ENCODE measurements at regions not wholly inside any gene's neighbourhood (a gene's known extent, or its start where the extent isn't known, plus 50 kb on each side); places are given as distances from the start of the nearest gene placed in this dataset.

DNA sequence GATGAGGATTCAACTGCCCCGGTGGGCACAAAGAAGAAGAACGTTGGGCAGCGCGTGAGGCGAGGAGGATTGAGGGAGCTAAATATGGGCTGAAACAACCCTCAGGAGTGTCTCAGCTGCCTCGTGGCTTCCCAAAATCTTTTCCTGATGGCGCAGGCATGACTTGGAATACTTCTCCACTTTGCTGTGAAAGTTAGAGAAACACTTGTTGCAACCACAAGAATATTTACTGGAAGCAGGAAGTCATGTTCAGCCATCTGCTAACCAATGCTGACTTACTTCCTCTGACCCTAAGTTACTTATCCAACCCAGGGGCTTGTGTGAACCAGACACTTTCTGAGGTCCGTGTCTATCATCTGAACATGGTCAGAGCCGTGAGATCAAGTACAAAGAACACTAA, 148.8 kb downstream of the ARL4C start:
- no peaks in the 10 kb centered on the region for H3K36me3 ChIP-seq
- no peak for TF ChIP-seq CTCF (IDR thresholded peaks at IDR 0.05)
- peak in 2 of 4 donors; percentile 43 to 57 for ATAC-seq
- H3K4me3 ChIP-seq, result no peak overlapping the region
- no peak overlapping the region for H3K27ac ChIP-seq
- no peaks in the 10 kb centered on the region for H3K9me3 ChIP-seq
- no peaks in the 10 kb centered on the region for H3K27me3 ChIP-seq
- intact Hi-C loops (cut with DNase I), result no loop called here
- WGBS, 2 donors, result 78 to 79% methylated on average over 9 of the region's 9 CpGs
- FAIRE-seq, result no peak
- no peak for DNase-seq
- no peaks in the 10 kb centered on the region for H3K4me1 ChIP-seq

DNA sequence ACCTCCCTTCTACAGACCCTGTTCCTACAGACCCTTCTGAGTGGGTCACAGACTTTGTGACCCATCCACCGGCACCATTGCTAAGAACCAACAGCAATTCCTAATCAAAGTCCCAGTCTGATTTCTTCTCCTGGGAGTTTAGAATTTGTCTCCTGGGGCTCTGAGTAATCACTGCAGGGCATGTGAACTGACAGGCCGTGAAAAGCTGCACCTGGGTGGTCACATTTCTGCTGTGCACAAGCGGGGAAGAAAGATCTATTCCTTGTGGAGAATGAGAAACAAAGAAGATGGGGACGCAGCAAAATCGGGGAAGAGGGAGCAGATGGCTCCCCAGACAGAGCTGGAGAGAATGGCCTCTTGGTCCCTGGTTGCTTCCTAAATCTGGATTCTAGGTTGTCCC, 151.0 kb downstream of the ARL4C start:
- DNase-seq, result no peak
- H3K36me3 ChIP-seq, result no peaks in the 10 kb centered on the region
- ATAC-seq, result no peak
- H3K27ac ChIP-seq, result no peak overlapping the region
- no peak for TF ChIP-seq CTCF (IDR thresholded peaks at IDR 0.05)
- FAIRE-seq, result no peak
- H3K27me3 ChIP-seq, result no peaks in the 10 kb centered on the region
- no peaks in the 10 kb centered on the region for H3K4me1 ChIP-seq
- H3K9me3 ChIP-seq, result no peaks in the 10 kb centered on the region
- intact Hi-C loops (cut with DNase I), result no loop called here
- 81 to 88% methylated on average over 5 of the region's 5 CpGs for WGBS, 2 donors
- no peak overlapping the region for H3K4me3 ChIP-seq

- intact Hi-C loops (cut with DNase I), result no loop called here
- no peaks in the 10 kb centered on the region for H3K9me3 ChIP-seq
- H3K4me3 ChIP-seq, result no peak overlapping the region
- WGBS, 2 donors, result 76 to 78% methylated on average over 2 of the region's 2 CpGs
- H3K36me3 ChIP-seq, result no peaks in the 10 kb centered on the region
- DNase-seq (no peak), FAIRE-seq (no peak), ATAC-seq (no peak)
- TF ChIP-seq CTCF (IDR thresholded peaks at IDR 0.05), result no peak
- H3K27ac ChIP-seq, result no peak overlapping the region
- no peaks in the 10 kb centered on the region for H3K4me1 ChIP-seq
- no peaks in the 10 kb centered on the region for H3K27me3 ChIP-seq
Measured at GRCh38 chr2:234344012-234344411, 152.9 kb downstream of the ARL4C start.

DNA sequence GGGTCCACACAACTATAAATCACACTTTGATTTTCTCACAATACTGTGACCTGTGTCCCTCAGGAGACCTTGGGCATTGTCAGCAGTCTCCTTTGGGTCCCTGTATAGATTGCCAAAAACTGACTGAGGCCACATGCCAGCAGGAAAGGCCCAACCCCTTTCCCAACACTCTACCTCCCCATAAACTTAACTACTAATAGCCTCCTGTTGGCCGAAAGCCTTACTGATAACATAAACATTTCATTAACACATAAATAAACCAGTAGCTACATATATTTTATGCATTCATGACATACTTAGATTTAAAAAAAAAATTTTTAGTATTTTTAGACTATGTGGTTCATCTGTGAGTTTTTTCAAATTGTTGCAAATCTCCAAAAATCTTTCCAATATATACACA, 153.5 kb downstream of the ARL4C start:
- Histone ChIP-seq H3K36me3 (no peaks in the 10 kb centered on the region), H3K4me1 (no peaks in the 10 kb centered on the region), H3K4me3 (no peak overlapping the region), H3K27ac (no peak overlapping the region), H3K27me3 (no peaks in the 10 kb centered on the region), H3K9me3 (no peaks in the 10 kb centered on the region)
- FAIRE-seq (no peak), ATAC-seq (no peak), DNase-seq (no peak)
- TF ChIP-seq CTCF (IDR thresholded peaks at IDR 0.05), result no peak
- WGBS, 2 donors, result 53 to 68% methylated on average over 1 of the region's 1 CpG
- intact Hi-C loops (cut with DNase I), result no loop called here

GRCh38 chr2:234341306-234341985, 155.4 kb downstream of the ARL4C start:
- no peaks in the 10 kb centered on the region for H3K27me3 ChIP-seq
- TF ChIP-seq CTCF (IDR thresholded peaks at IDR 0.05), result no peak
- no peak for ATAC-seq
- H3K27ac ChIP-seq, result no peak overlapping the region
- H3K36me3 ChIP-seq, result no peaks in the 10 kb centered on the region
- no peaks in the 10 kb centered on the region for H3K4me1 ChIP-seq
- DNase-seq, result no peak
- H3K9me3 ChIP-seq, result no peaks in the 10 kb centered on the region
- WGBS, 2 donors, result 88 to 89% methylated on average over 11 of the region's 11 CpGs
- intact Hi-C loops (cut with DNase I), result no loop called here
- no peak for FAIRE-seq
- no peak overlapping the region for H3K4me3 ChIP-seq
